GM12865 (cell line): ENCODE measurements at regions not wholly inside any gene's neighbourhood (a gene's known extent, or its start where the extent isn't known, plus 50 kb on each side); places are given as distances from the start of the nearest gene placed in this dataset.
A peak's percentile ranks its signal among the peaks of the same experiment; 100 is the strongest.

Experiments used
- DNase-seq: peaks from one replicate; pipeline ENCODE4 v3.0.0; 2010; ENCODE audit warnings: low read depth
- H3K4me3 ChIP-seq: 2 replicates; pipeline ENCODE4 v1.5.1; 2011; ENCODE audit warnings: mild to moderate bottlenecking, low read depth, low read length, control low read depth
- CTCF ChIP-seq: IDR thresholded peaks from 2 replicates; pipeline ENCODE4 v1.5.1; 2011; ENCODE audit warnings: low read length, control low read depth, low read depth, inconsistent platforms; ENCODE audit not compliant: insufficient read depth; ENCODE audit errors: missing control alignments

DNA sequence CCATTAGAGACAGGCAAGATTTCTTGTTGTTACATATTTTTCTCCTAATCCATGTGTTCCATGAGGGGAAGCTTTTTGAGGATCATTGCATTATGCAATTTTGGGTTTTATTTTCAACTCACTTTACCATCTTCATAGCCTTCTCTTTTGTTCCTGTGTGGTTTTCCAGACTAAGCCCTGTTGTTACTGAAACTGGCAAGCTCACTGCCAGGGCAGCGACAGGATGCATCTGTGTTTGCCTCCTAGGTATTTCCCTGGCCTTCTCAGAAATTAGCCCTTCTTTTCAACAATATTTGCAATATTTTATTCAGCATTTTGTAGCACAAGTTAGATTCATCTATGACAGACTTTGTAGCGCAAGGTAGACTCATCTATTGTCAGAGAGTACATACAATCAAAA lies 134.2 kb upstream of the CYYR1 start:
- H3K4me3 ChIP-seq, result no peak overlapping the region
- DNase-seq, result no peak
- no peak for TF ChIP-seq CTCF

DNA sequence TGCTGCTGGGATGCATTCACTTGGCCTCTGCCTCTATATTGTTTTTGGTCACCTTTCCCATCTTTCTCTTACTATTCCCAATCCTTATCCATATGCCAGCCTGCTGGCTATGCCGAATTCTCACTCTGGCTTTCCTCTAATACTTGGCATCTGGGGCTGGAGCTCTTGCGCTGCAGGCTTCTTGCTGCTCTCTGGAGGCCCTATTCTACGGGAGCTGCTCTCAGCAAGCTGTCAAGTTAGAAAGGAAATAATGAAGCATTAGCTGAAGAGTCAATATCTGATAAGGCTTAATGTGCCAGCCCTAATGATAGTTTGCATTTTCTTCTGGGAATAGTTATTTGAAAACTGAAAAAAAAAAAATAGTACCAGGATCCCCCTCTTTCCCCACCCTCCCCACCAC lies 125.3 kb upstream of the CYYR1 start:
- no peak for TF ChIP-seq CTCF
- no peak overlapping the region for H3K4me3 ChIP-seq
- no peak for DNase-seq

GRCh38 chr21:26691416-26691815 lies 118.3 kb upstream of the CYYR1 start:
- no peak overlapping the region for H3K4me3 ChIP-seq
- no peak for TF ChIP-seq CTCF
- DNase-seq, result no peak

DNA sequence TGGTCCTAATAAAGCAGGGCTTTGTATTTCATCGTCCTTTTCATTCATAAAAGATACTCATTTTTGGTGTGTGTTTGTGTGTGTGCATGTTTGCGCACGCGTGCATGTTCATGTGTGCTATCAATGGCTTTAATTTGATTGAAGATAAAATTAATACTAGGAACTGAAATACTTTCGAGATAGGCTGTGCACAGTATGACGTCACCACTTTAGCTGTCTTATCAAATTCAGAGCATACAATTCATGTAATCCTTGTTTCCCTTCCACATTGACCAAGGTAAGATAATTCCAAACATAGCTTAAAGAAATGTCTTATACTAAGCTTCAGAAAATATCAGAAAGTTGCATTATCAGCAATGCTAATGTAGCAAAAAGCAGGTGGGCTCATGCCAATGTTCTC lies 113.6 kb upstream of the CYYR1 start:
- no peak overlapping the region for H3K4me3 ChIP-seq
- TF ChIP-seq CTCF, result no peak
- no peak for DNase-seq

- no peak overlapping the region for H3K4me3 ChIP-seq
- peak; percentile 48 for DNase-seq
These were observed 113.2 kb upstream of the CYYR1 start for GRCh38 chr21:26686278-26686677.

DNA sequence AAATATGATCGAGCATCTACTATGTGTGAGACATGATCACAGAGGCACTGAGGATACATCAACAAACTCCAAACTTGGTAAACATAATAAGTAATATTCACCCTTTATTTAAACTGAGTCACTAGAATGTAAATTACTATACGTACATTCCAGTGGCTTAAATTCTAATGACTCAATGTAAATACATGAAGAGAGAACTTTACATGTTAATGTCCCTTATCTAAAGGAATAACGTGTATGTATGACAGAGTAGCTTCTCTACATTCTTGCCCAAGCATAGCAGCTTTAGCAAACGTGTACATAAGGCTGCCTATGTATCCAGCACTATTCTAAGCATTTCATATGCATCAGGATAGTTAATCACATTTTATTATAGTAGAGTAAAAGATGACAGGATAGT lies 111.8 kb upstream of the CYYR1 start:
- DNase-seq, result no peak
- H3K4me3 ChIP-seq, result no peak overlapping the region
- no peak for TF ChIP-seq CTCF

More at GRCh38 chr21:26686278-26686677, 113.2 kb upstream of the CYYR1 start:
- no peak for TF ChIP-seq CTCF

DNA sequence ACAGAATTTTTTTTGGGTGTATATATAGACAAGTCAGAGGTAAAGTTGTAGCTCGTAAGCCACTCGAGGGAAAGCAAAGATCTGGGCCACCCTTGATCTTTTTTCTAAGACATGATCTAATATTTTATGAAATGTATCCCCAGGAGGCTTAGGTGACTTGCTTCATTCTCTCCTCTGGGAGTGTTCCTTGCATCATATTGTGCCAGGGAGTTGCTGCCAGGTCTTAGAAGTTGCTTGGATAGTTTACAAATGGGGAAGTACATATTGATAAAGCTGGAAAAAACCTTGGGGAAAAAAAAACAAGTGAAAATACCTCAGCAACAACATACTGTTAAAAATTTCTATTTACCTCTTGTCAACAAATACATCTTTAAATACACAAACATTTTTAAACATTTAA lies 110.9 kb upstream of the CYYR1 start:
- no peak overlapping the region for H3K4me3 ChIP-seq
- no peak for TF ChIP-seq CTCF
- DNase-seq, result no peak
